Activated CD8-positive, alpha-beta memory T cell treated with anti-CD3 and anti-CD28 coated beads, Interleukin-2, amount 50 U/mL, for 48 hours (primary cell): ENCODE measurements at regions not wholly inside any gene's neighbourhood (a gene's known extent, or its start where the extent isn't known, plus 50 kb on each side); places are given as distances from the start of the nearest gene placed in this dataset.

Experiments
- DNase-seq: peaks from one replicate; pipeline ENCODE4 v3.0.0-alpha.2; 2020

GRCh38 chr11:81080476-81080875 is 1639.6 kb upstream of the TENM4 start:
- DNase-seq, result no peak

DNA sequence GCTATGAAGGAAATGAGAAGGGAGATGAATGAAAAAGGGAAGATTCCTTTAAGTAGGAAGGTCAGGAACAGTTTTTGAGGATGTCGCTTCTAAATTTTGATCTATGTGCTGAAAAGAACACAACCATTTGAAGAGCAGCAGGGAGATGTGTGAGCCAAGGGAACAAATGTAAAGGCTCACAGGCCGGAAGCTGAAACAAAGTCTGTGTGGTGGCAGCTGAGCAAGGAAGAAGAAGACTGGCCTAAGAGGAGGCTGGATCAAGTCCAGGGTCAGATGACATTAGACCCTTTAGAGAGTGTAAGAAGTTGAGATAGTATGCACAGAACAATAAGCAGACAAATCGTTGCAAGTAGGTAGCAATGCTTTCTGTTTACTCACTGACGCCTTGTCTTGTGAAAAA is 1631.4 kb upstream of the TENM4 start:
- no peak for DNase-seq

GRCh38 chr11:81071606-81072005 is 1630.8 kb upstream of the TENM4 start:
- DNase-seq, result no peak

DNA sequence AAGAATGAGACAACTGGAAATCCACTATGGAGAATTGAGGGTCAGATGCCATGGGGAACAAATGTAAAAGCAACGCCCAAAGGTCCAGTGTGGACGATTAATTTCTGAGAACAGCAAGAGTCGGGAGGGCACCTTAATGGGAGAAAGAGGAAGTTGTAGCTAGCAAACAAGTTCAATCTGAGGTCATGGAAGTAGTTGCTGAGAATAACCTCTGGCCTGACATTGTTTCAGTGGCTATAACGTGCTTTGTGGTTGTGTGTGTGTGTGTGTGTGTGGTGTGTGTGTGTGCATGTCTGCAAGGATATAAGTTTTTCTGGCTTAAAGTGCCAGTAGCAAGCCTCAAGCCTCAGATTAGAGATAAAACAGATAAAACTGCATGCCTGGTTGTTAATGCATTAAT is 1630.1 kb upstream of the TENM4 start:
- DNase-seq, result no peak

- no peak for DNase-seq
These were observed 1618.5 kb upstream of the TENM4 start for GRCh38 chr11:81059356-81059755.

DNA sequence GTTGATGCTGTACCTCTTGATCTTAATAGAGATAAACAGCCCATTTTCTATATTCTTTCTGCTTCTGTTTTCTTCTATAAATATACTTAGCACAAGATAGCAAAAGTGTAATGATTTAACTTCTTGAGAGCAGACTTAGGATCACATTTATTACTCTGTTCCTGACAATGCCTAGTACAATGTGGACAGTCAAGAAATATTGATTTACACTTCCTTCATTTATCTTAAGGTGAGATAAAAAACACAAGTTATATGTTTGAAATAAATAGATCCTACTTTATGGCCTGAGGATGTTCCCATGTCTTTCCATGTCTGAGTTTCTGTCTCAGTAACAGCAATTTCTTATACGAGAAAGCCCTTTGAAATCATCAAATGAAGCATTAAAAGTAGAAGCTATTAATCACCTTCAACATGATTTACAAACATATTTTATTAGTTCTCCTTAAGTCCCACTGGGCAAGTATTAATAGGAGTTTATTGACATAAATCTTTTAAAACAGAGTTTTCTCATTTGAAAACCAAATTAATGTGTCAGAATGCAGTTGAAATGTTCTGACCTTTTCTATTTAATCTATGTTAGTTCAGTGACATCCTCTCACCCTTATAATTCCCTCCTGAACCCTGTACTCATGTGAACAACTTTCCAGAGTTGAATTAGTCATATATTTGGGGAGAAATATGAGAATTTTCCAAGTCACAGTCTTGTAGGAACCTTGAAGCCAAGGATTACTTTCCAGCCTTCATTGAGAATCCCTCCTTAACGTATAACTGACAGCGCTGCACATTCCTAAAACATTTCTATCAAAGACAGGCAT is 1611.7 kb upstream of the TENM4 start:
- no peak for DNase-seq

DNA sequence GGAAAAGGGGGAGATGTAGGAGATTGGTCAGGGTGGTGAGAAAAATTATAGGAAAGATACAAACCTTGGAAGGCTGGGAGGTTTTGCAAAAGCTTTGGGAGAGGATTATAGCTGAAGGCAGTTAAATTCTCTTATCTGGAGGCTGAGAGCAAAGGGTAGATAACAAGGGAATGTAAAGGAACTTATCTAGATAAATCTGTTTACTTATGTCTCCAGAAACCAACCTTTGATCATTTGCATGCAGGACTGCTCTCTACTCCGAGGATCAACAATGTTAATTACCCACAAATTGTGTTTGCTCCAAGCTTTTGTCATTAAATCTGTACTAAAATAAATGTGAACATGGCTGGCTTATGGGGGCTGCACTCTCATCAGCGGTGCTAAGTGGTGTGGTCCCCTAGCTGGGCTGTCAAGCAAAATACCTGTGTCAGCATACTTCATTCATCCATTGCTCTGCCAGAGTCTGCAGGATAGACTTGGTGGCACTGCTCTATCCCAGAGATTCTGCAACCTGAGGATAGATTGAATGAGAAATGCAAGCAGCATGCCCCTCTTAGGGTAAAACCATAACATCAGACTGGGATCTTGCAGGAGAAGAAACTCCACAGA is 1599.2 kb upstream of the TENM4 start:
- DNase-seq, result no peak

DNA sequence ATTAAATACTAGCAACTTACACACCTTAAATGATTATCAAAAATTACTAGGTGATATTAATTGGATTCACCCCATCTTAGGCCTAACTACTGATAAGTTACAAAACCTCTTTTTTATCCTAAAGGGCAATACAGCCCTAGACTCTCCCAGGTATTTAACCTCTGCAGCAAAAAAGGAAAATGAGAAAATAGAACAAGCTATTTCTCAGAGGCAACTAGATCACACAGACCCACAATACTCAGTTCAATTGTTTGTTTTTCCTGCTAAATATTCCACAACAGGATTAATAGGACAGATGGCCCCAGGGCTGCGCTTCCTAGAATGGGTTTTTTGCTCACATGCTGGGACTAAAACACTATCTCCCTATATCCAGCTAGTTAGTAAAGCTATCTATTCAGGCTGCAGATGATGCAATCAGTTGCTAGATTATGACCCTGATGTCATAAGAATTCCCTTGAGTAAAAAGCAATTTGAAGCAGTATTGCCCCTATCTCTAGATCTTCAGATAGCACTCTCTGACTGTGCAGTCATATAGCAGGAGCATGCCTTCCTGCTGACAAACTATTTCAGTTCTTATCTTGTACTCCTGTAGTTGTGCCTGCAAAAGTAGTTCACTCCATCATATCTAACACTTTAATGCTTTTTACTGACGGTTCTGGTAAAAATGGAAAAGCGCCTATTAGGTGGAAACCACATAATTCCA is 1595.5 kb upstream of the TENM4 start:
- no peak for DNase-seq

DNA sequence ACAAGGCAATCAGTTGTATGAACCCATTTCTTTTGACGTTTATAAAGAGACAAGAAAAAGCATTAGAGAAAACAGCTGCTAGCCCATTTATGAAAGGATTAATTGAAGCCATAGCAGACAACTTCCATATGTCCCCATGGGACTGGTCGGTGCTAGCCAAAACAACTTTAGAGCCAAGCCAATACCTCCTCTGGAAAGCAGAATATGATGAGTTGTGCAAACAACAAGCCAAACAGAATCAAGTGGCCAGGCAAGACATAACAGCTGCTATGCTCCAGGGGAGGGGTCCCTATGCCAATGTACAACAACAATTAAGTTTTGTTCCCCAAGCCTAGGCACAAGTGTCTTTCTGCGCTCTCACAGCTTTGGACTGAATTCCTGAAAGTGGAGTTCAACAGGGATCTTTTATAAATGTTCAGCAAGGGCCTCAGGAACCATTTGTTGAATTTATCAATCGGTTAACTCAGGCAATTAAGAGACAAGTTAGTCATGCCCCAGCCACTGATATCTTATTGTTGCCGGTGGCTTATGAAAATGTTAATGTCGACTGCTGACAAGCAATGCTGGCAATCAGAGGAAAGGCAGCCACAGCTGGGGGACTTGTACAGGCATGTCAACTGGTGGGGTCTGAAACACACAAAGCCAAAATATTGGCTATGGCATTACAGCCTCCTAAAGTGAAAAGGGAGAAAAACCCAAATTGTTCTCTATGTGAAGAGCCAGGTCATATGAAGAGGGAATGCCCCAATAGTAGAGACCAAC is 1593.1 kb upstream of the TENM4 start:
- DNase-seq, result no peak

DNA sequence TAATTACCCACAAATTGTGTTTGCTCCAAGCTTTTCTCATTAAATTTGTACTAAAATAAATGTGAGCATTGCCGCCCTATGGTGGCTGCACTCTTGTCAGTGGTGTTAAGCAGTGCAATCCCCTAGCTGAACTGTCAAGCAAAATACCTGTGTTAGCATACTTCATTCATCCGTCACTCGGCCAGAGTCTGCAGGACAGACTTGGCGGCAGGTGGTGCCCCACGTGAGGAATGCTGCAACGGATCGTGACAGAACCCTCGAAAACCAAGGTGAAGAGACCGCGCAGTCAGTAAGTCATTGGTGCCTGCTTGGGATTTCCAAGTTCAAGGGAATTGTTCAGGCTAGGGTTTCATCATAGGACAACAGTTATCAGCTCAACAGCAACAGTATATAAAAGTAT is 1592.1 kb upstream of the TENM4 start:
- no peak for DNase-seq

- no peak for DNase-seq
These were observed 1589.4 kb upstream of the TENM4 start for GRCh38 chr11:81030186-81030585.

DNA sequence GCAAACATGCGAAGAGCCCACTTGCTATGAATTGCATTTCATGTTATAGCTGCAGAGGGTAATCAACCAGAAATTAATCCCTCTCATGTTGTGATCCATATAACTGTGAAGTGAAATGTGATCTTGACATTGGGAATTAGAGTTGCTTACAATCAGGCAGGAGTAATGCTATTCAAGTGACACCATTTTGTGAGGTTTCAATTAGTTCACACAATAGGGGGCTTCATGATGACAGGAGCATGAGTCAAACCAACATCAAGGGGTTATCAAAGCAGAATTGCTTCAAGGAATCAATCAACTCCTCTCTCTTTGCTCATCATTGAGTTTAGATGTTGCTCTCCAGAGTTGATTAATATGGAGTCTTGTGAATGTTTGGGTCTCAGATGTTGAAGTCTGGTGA is 1585.2 kb upstream of the TENM4 start:
- DNase-seq, result no peak

- DNase-seq, result no peak
These were observed 1581.2 kb upstream of the TENM4 start for GRCh38 chr11:81022057-81022456.

DNA sequence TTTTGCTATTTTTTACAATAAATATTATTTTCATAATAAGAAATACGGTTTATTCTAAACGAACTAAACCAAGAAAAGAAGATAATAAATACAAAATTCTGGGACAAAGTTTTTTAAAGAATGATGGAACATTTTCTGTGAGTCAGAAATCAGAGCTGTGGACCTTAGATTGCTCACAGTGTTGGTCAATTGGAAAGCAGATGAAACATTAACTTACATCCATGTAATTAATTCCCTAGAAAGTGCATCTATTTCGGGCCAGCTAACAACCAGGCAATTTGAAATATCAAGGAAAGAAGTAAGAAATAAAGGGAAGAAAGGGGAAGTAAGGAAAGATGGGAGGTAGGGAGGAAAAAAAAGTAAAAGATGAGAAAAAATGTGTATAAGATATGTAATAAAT is 1569.8 kb upstream of the TENM4 start:
- DNase-seq, result no peak

DNA sequence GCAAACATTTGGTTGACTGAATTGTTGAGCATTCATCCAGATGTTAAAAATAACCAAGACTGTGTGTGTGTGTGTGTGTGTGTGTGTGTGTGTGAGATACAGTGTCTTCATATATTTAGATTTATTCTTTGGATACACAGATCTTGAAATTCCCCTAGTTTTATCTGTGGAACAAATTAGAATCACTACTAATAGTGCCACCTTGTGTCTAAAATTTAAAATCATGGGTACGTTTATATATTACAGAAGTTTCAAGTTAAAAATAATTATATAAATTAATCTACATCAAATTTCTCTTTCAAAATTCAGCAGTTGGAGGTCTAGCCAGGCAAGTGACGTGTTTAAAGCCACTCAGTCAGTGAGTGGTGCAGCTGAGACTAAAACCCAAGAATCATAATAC is 1566.2 kb upstream of the TENM4 start:
- no peak for DNase-seq

DNA sequence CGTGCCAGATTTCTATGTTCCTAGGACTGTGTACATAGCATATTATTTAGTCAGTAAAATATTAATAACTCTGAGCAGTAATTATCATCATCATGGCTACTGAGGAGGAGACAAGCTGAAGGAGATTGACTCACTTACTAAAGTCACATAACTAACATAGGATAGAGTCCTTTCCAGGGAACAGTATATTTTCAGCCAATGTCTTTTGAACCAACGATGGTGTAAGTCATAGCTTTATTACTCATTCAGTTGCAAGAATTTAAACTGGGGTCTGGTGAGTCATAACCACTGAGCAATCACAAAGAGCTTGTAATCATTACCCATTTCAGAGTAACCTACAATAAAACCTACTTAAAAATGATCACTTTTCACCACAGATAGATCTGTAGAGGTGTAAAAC is 1564.8 kb upstream of the TENM4 start:
- DNase-seq, result no peak

- DNase-seq, result no peak
These were observed 1563.7 kb upstream of the TENM4 start for GRCh38 chr11:81004576-81004975.

DNA sequence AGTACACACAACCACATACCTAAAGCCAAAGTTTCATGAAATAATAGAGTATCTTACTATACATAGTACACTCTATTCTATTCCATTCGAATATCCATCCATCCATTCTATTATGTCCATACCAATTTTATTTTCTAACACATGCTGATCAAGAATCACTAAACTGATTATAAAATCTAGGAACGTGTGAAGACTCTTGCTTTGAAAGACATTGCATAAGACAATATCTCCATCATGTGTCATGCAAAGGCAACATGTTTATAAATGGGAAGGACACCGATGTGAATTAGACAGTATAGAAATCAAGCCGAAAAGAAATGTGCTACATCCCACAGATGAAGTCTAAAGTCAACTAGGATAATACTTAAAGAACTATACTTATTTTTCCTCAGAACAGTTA is 1561.5 kb upstream of the TENM4 start:
- no peak for DNase-seq

GRCh38 chr11:81000735-81001134 is 1559.9 kb upstream of the TENM4 start:
- no peak for DNase-seq

DNA sequence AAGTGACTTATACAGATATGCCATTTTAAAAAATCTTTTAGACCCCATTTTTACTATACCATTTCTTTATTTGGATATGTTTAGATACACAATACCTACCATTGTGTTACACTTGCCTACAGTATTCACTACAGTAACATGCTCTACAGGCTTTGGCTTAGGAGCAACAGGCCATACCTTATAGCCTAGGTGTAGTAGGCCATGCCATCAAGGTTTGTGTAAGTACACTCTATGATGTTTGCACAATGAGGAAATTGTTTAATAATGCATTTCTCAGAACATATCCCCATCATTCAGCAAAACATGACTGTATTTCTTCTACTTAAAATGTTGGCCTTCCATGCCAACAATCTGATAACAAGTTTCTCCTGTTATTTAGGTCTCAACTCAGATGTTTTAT is 1559.5 kb upstream of the TENM4 start:
- no peak for DNase-seq

DNA sequence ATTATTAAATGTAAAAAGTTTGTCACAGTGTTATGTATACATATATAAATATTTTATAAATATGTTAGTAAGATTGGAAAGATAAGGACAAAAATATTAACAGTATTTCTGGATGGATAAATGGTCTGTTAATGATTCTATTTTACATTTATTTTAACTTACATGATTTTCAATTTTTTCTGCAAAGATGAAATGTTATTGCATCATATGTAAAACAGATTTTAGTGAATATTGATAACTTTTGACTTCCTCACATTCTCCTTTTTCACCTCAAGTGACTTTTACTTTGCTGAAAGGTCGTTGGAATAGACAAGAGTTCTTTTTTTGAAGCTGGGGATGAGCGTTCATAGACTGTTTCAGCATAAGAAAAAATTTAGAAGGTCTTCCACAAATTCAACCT is 1554.7 kb upstream of the TENM4 start:
- DNase-seq, result no peak

GRCh38 chr11:80993536-80993935 is 1552.7 kb upstream of the TENM4 start:
- no peak for DNase-seq

DNA sequence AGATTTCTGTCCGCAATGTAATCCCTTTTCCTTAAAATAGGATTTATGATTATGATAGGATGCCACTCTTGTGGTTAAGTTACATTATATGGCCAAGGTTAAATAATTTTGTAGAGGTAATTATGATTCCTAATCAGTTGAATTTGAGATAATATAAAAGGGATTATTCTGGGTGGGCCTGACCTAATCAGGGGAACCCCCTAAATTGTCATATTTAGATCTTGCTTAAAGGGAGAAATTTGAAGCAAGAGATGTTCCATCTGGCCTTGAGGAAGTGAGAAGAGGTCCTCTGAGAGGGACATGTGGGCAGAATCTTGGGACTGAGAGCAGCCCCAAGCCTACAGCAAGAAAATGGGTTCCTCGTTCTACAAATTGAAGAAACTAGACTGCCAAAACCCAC is 1550.1 kb upstream of the TENM4 start:
- DNase-seq, result no peak

DNA sequence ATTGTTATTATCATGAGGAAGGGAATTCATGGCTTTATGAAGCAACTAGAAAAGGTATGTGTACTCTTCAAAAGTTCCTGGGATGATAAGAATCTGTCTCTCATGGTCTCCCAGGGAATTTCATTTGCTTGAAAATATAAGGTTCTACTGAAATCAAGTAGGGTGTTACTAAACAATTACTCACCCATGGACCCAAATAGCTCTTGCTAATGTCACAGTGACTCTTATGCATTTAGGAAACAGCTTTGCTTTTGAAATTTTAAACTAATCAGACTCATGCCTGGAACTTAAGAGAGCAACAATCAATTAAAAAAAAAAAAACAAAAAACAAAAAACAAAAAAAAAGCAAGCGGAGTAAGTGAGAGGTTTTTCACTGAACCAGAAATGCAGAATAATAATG is 1546.3 kb upstream of the TENM4 start:
- DNase-seq, result no peak
